GM13977 (cell line): ENCODE measurements at regions not wholly inside any gene's neighbourhood (a gene's known extent, or its start where the extent isn't known, plus 50 kb on each side); places are given as distances from the start of the nearest gene placed in this dataset.

ENCODE experiments used
- DNase-seq: peaks from one replicate; pipeline ENCODE4 v3.0.0; 2012; ENCODE audit warnings: low spot score
- in situ Hi-C: fragments of 300-500 bp; cut with MboI; formaldehyde crosslinking; loops from one replicate; pipeline ENCODE4 v1.12.0; 2022; ENCODE audit warnings: low sequenced_read_pairs, low pct_unique_long_range_greater_than_20kb, mixed read lengths, inconsistent platforms; ENCODE audit not compliant: unreplicated experiment
- TF ChIP-seq, protein P1 (sequence below): IDR thresholded peaks from 2 replicates; pipeline ENCODE4 v1.5.1; 2012; ENCODE audit warnings: mild to moderate bottlenecking, control low read depth; ENCODE audit not compliant: insufficient read depth; ENCODE audit errors: extremely low read depth, missing control alignments

DNA sequence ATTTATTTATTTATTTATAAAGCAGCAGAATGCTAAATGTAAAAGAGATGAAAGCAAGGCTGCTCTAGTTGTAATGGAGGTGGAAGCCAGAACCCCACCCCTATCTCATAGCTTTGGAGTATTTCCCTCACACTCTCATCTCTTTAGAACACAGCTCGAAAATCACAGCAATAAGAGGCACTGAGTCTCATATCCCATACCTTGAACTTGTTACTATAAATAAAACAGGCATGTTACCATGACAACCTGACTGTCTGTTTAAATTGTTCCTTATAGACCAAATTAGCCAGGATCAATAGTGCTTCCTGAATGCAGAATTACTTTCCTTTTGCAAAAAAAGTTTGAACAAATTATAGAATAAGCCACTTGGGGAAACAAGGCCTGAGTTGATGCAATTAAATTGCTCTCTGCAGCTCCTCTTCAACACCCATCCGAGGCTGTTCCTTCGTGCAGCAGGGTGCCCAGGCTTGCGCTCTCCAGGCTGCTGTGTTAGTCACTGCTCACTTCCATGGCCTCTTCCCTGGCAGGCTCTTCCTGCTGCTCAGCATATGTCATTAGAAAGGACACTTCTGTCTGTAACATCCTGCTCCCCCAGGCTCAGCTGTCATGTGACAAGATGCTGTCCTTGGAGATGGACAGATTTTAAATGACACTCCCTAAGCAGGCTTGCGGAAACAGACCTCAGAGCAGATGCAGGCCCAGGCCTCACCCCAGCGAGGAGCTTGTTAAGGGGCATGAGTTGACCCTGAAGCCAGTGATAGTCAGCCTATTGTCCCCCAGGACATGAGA is 120.2 kb downstream of the CARTPT start:
- DNase-seq: no peak
- in situ Hi-C loops: no loop called here
- TF ChIP-seq, protein P1, sequence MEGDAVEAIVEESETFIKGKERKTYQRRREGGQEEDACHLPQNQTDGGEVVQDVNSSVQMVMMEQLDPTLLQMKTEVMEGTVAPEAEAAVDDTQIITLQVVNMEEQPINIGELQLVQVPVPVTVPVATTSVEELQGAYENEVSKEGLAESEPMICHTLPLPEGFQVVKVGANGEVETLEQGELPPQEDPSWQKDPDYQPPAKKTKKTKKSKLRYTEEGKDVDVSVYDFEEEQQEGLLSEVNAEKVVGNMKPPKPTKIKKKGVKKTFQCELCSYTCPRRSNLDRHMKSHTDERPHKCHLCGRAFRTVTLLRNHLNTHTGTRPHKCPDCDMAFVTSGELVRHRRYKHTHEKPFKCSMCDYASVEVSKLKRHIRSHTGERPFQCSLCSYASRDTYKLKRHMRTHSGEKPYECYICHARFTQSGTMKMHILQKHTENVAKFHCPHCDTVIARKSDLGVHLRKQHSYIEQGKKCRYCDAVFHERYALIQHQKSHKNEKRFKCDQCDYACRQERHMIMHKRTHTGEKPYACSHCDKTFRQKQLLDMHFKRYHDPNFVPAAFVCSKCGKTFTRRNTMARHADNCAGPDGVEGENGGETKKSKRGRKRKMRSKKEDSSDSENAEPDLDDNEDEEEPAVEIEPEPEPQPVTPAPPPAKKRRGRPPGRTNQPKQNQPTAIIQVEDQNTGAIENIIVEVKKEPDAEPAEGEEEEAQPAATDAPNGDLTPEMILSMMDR: no peak

- DNase-seq: no peak
- in situ Hi-C loops: no loop called here
Observed at GRCh38 chr5:71841107-71841506, 122.0 kb downstream of the CARTPT start.

DNA sequence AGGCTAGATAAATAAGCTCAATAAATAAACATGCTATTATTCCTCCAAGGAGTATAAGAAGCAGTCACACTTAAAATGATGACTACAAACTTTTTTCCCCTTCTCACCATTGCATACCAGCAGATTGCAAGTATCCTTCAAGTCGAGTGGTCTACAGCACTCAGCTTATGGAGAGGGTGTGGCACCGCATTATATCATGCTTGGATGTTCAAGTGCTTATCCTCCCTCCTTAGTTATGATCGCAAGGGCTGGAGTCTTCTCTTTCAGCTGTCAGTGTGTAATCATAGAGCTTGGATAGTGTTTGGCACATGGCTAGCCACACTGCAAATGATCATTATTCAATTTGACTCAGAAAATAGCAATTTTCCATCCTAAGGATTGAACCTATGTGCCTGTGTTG is 124.0 kb downstream of the CARTPT start:
- in situ Hi-C loops: no loop called here
- TF ChIP-seq, protein P1: no peak
- DNase-seq: no peak

More at GRCh38 chr5:71841107-71841506, 122.0 kb downstream of the CARTPT start:
- TF ChIP-seq, protein P1: no peak

DNA sequence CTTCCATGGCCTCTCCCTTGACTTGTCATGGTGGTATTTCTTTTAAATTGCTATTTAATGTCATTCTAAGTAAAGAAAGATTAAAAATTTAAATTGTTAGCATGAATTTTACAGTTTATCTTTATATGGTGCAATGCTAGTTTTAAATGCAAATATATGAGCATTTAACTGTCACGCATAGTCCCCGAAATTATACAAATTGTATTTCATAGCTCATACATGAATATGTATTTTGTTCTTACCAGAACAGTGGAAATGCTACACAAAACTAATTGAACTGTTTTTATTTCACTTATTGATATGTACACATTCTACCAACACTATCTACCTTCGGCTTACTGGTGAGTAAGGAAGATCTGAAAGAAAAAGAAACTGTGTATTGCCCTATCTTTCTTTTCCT is 125.8 kb downstream of the CARTPT start:
- in situ Hi-C loops: no loop called here
- DNase-seq: no peak
- TF ChIP-seq, protein P1: no peak

- in situ Hi-C loops: no loop called here
- TF ChIP-seq, protein P1: no peak
- DNase-seq: no peak
Observed at GRCh38 chr5:71859515-71859914, 140.4 kb downstream of the CARTPT start.

DNA sequence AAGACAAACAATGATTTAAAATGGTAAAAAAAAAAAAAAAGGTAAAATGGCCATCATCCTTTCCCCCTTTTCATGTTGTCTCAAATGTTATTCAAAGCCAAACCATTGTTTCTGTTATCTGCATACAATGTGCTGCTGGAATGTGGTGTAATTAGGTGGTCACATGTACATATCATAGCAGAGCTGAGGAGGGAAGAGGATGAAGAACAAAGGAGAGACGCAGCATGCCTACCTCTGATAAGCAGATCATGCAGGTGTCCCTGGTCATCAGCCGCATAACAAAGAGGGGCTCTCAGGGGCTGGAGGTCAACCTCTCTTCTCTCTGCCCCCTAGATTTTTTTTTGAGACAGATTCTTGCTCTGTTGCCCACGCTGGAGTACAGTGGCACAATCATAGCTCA is 141.0 kb downstream of the CARTPT start:
- TF ChIP-seq, protein P1: no peak
- no peak for DNase-seq
- in situ Hi-C loops: no loop called here
